GM18511 (cell line): ENCODE measurements at regions not wholly inside any gene's neighbourhood (a gene's known extent, or its start where the extent isn't known, plus 50 kb on each side); places are given as distances from the start of the nearest gene placed in this dataset.
"Not testable (repeated sequence)": the region's sequence is repeated elsewhere in the genome, so short reads cannot be mapped to it uniquely, and the experiment has no call there.

ENCODE experiments used
- ATAC-seq: cut with Tn5 transposase; IDR thresholded peaks from one replicate; pipeline ENCODE4 v1.9.1; 2021; ENCODE audit warnings: mild to moderate bottlenecking, moderate library complexity; ENCODE audit not compliant: unreplicated experiment

- peak; percentile 65 for ATAC-seq
Measured at GRCh38 chr2:13495051-13495450, 778.3 kb downstream of the TRIB2 start.

GRCh38 chr2:13504808-13505207 is 788.1 kb downstream of the TRIB2 start:
- ATAC-seq = peak; percentile 79

- no peak for ATAC-seq
Measured at GRCh38 chr2:13508671-13509070, 791.9 kb downstream of the TRIB2 start.

- ATAC-seq = no peak
Measured at GRCh38 chr2:13515254-13515653, 798.5 kb downstream of the TRIB2 start.

GRCh38 chr2:13522096-13522495 is 805.4 kb downstream of the TRIB2 start:
- ATAC-seq = no peak

- peak; percentile 93 for ATAC-seq
Measured at GRCh38 chr2:13522917-13523821, 806.4 kb downstream of the TRIB2 start.

GRCh38 chr2:13524492-13524891 is 807.8 kb downstream of the TRIB2 start:
- no peak for ATAC-seq

- ATAC-seq = peak; percentile 68
Measured at GRCh38 chr2:13531735-13532410, 815.1 kb downstream of the TRIB2 start.

GRCh38 chr2:13532781-13533523 is 816.2 kb downstream of the TRIB2 start:
- ATAC-seq = not testable (repeated sequence)

- ATAC-seq = no peak
Measured at GRCh38 chr2:13533524-13533922, 816.8 kb downstream of the TRIB2 start.

GRCh38 chr2:13536941-13537340 is 820.2 kb downstream of the TRIB2 start:
- ATAC-seq = no peak

GRCh38 chr2:13537771-13538349 is 821.1 kb downstream of the TRIB2 start:
- ATAC-seq = no peak

- ATAC-seq = no peak
Measured at GRCh38 chr2:13539296-13539695, 822.6 kb downstream of the TRIB2 start.

- no peak for ATAC-seq
Measured at GRCh38 chr2:13542061-13542460, 825.3 kb downstream of the TRIB2 start.

- no peak for ATAC-seq
Measured at GRCh38 chr2:13542642-13543041, 825.9 kb downstream of the TRIB2 start.

- ATAC-seq = peak; percentile 78
Measured at GRCh38 chr2:13543550-13543949, 826.8 kb downstream of the TRIB2 start.

GRCh38 chr2:13545320-13545719 is 828.6 kb downstream of the TRIB2 start:
- peak; percentile 64 for ATAC-seq

- ATAC-seq = no peak
Measured at GRCh38 chr2:13546131-13546530, 829.4 kb downstream of the TRIB2 start.

GRCh38 chr2:13550285-13551231 is 833.8 kb downstream of the TRIB2 start:
- ATAC-seq = no peak

GRCh38 chr2:13558368-13558767 is 841.6 kb downstream of the TRIB2 start:
- peak; percentile 81 for ATAC-seq
